Glutamatergic neuron (in vitro differentiated cells): ENCODE measurements at regions not wholly inside any gene's neighbourhood (a gene's known extent, or its start where the extent isn't known, plus 50 kb on each side); places are given as distances from the start of the nearest gene placed in this dataset.
"Not testable (repeated sequence)": the region's sequence is repeated elsewhere in the genome, so short reads cannot be mapped to it uniquely, and the experiment has no call there.

Experiments used
- DNase-seq: peaks from one replicate; pipeline ENCODE4 v3.0.0; 2022
- H3K27ac Mint-ChIP-seq: one replicate; pipeline ENCODE4 v1.8.0; 2020; ENCODE audit warnings: mild to moderate bottlenecking, mixed read lengths, inconsistent platforms; ENCODE audit not compliant: unreplicated experiment
- H3K27me3 Mint-ChIP-seq: one replicate; pipeline ENCODE4 v1.8.0; 2020; ENCODE audit warnings: mild to moderate bottlenecking, moderate library complexity, mixed read lengths, inconsistent platforms; ENCODE audit not compliant: unreplicated experiment
- H3K36me3 Mint-ChIP-seq: one replicate; pipeline ENCODE4 v1.8.0; 2020; ENCODE audit warnings: mild to moderate bottlenecking, mixed read lengths, inconsistent platforms; ENCODE audit not compliant: unreplicated experiment
- H3K4me1 Mint-ChIP-seq: one replicate; pipeline ENCODE4 v1.8.0; 2020; ENCODE audit warnings: mild to moderate bottlenecking, low read depth, mixed read lengths, inconsistent platforms; ENCODE audit not compliant: unreplicated experiment
- H3K4me3 Mint-ChIP-seq: one replicate; pipeline ENCODE4 v1.8.0; 2020; ENCODE audit warnings: mild to moderate bottlenecking, mixed read lengths, inconsistent platforms; ENCODE audit not compliant: unreplicated experiment
- H3K9me3 Mint-ChIP-seq: one replicate; pipeline ENCODE4 v1.8.0; 2020; ENCODE audit warnings: mild to moderate bottlenecking, moderate library complexity, mixed read lengths, inconsistent platforms; ENCODE audit not compliant: unreplicated experiment
- TF ChIP-seq, protein P1 (sequence below): fragments of 200-600 bp; sonication (generic); IDR thresholded peaks from one replicate; pipeline ENCODE4 v1.5.0; 2021; ENCODE audit not compliant: partially characterized antibody, unreplicated experiment

- Mint-ChIP-seq H3K27ac (no peak overlapping the region), H3K4me3 (no peak overlapping the region), H3K4me1 (no peaks in the 10 kb centered on the region), H3K9me3 (no peaks in the 10 kb centered on the region), H3K36me3 (no peaks in the 10 kb centered on the region), H3K27me3 (no peaks in the 10 kb centered on the region)
- no peak for DNase-seq
- TF ChIP-seq, protein P1, sequence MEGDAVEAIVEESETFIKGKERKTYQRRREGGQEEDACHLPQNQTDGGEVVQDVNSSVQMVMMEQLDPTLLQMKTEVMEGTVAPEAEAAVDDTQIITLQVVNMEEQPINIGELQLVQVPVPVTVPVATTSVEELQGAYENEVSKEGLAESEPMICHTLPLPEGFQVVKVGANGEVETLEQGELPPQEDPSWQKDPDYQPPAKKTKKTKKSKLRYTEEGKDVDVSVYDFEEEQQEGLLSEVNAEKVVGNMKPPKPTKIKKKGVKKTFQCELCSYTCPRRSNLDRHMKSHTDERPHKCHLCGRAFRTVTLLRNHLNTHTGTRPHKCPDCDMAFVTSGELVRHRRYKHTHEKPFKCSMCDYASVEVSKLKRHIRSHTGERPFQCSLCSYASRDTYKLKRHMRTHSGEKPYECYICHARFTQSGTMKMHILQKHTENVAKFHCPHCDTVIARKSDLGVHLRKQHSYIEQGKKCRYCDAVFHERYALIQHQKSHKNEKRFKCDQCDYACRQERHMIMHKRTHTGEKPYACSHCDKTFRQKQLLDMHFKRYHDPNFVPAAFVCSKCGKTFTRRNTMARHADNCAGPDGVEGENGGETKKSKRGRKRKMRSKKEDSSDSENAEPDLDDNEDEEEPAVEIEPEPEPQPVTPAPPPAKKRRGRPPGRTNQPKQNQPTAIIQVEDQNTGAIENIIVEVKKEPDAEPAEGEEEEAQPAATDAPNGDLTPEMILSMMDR = no peak
These were observed 484.4 kb downstream of the ATP23 start for GRCh38 chr12:58425481-58426392.

- H3K9me3 Mint-ChIP-seq, H3K27ac Mint-ChIP-seq, H3K4me3 Mint-ChIP-seq, H3K4me1 Mint-ChIP-seq, H3K27me3 Mint-ChIP-seq, H3K36me3 Mint-ChIP-seq, DNase-seq: not testable (repeated sequence)
These were observed 485.1 kb downstream of the ATP23 start for GRCh38 chr12:58426437-58426836.

DNA sequence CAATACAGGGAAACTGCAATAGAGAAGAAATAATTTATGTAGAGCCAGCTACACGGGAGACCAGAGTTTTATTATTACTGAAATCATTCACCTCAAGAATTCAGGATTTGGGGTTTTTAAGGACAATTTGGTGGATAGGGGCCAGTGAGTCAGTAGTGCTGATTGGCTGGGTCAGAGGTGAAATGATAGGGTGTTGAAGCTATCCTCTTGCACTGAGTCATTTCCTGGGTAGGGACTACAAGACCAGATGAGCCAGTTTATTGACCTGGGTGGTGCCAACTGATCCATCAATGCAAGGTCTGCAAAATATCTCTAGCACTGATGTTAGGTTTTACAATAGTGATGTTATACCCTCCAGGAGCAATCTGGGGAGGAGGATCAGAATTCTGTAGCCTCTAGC, 486.3 kb downstream of the LRIG3 start:
- TF ChIP-seq, protein P1 = no peak
- Mint-ChIP-seq H3K4me1 (peaks cover 13% of the 10 kb centered on the region), H3K36me3 (no peaks in the 10 kb centered on the region), H3K4me3 (no peak overlapping the region), H3K27me3 (no peaks in the 10 kb centered on the region), H3K9me3 (no peaks in the 10 kb centered on the region), H3K27ac (peak overlapping the region; percentile 62)
- DNase-seq = no peak

- H3K36me3 Mint-ChIP-seq = no peaks in the 10 kb centered on the region
- no peak overlapping the region for H3K4me3 Mint-ChIP-seq
- no peaks in the 10 kb centered on the region for H3K9me3 Mint-ChIP-seq
- no peak overlapping the region for H3K27ac Mint-ChIP-seq
- peaks cover 13% of the 10 kb centered on the region for H3K4me1 Mint-ChIP-seq
- H3K27me3 Mint-ChIP-seq = peaks cover 1% of the 10 kb centered on the region
- TF ChIP-seq, protein P1 = no peak
- no peak for DNase-seq
These were observed 485.6 kb downstream of the LRIG3 start for GRCh38 chr12:58434726-58435125.

DNA sequence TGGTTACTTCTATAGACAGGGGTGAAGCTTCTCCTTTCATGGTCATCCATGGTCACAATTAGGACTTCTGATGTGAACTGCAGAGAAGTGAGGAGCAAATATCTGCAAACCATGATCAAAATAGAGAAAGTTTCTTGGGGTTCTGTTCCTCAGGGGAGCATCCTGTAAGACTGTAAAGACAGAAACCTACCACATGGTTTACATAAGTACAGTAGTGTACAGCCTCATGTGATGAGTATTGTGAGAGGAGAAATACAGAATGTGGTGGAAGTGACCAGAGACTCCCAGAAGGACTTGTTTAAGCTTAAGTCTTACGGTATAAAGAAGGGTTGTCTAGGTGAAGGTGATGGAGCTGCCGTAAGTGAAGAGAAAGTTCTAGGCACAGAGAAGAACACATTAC, 484.7 kb downstream of the LRIG3 start:
- H3K27ac Mint-ChIP-seq = peak overlapping the region; percentile 5
- H3K36me3 Mint-ChIP-seq = no peaks in the 10 kb centered on the region
- DNase-seq = no peak
- TF ChIP-seq, protein P1 = no peak
- H3K9me3 Mint-ChIP-seq = no peaks in the 10 kb centered on the region
- H3K4me1 Mint-ChIP-seq = peaks cover 13% of the 10 kb centered on the region
- H3K27me3 Mint-ChIP-seq = peaks cover 1% of the 10 kb centered on the region
- H3K4me3 Mint-ChIP-seq = no peak overlapping the region
